Suprapubic skin (tissue), 4 donors: ENCODE measurements at regions not wholly inside any gene's neighbourhood (a gene's known extent, or its start where the extent isn't known, plus 50 kb on each side); places are given as distances from the start of the nearest gene placed in this dataset.

Experiments
- EP300 ChIP-seq: sonication (generic); formaldehyde crosslinking; IDR thresholded peaks from one replicate; pipeline ENCODE4 v1.6.1; 2017; ENCODE audit warnings: antibody characterized with exemption
- POLR2A ChIP-seq, 2 donors: fragments of 450-650 bp; IDR thresholded peaks; one replicate each; pipeline ENCODE4 v1.6.1; 2017; ENCODE audit warnings: antibody characterized with exemption in 2 of 2, mild to moderate bottlenecking in 2 of 2, moderate library complexity in 2 of 2
- POLR2AphosphoS5 ChIP-seq, 3 donors: sonication (generic); formaldehyde crosslinking; IDR thresholded peaks; one replicate each; pipeline ENCODE4 v1.6.1; 2017; ENCODE audit warnings: antibody characterized with exemption in 3 of 3
- TF ChIP-seq, protein P1 (sequence below), 2 donors: fragments of 200-600 bp in 1 of 2; fragments of 450-650 bp in 1 of 2; sonication (generic) in 1 of 2; IDR thresholded peaks; one replicate each; pipeline ENCODE4 v1.5.1; 2016 to 2019; ENCODE audit warnings: antibody characterized with exemption in 2 of 2, mild to moderate bottlenecking in 1 of 2, moderate library complexity in 1 of 2

GRCh38 chr10:120799849-120800248, 51.3 kb upstream of the WDR11 start:
- TF ChIP-seq, protein P1, sequence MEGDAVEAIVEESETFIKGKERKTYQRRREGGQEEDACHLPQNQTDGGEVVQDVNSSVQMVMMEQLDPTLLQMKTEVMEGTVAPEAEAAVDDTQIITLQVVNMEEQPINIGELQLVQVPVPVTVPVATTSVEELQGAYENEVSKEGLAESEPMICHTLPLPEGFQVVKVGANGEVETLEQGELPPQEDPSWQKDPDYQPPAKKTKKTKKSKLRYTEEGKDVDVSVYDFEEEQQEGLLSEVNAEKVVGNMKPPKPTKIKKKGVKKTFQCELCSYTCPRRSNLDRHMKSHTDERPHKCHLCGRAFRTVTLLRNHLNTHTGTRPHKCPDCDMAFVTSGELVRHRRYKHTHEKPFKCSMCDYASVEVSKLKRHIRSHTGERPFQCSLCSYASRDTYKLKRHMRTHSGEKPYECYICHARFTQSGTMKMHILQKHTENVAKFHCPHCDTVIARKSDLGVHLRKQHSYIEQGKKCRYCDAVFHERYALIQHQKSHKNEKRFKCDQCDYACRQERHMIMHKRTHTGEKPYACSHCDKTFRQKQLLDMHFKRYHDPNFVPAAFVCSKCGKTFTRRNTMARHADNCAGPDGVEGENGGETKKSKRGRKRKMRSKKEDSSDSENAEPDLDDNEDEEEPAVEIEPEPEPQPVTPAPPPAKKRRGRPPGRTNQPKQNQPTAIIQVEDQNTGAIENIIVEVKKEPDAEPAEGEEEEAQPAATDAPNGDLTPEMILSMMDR (IDR thresholded peaks at IDR 0.05), result no peak
- TF ChIP-seq POLR2A (IDR thresholded peaks at IDR 0.05), result no peak
- TF ChIP-seq POLR2AphosphoS5 (IDR thresholded peaks at IDR 0.05), result no peak
- no peak for TF ChIP-seq EP300
